HUES48 (cell line): ENCODE measurements at regions not wholly inside any gene's neighbourhood (a gene's known extent, or its start where the extent isn't known, plus 50 kb on each side); places are given as distances from the start of the nearest gene placed in this dataset.
"Not testable (repeated sequence)": the region's sequence is repeated elsewhere in the genome, so short reads cannot be mapped to it uniquely, and the experiment has no call there.

ENCODE experiments used
- H3K27ac ChIP-seq: one replicate; pipeline ENCODE4 v1.7.0; 2013; ENCODE audit warnings: low read depth, low read length, inconsistent platforms
- H3K27me3 ChIP-seq: 2 replicates; pipeline ENCODE4 v1.6.1; 2013; ENCODE audit warnings: mild to moderate bottlenecking, low read length; ENCODE audit not compliant: control insufficient read depth, insufficient read depth
- H3K36me3 ChIP-seq: 2 replicates; pipeline ENCODE4 v1.6.1; 2013; ENCODE audit warnings: low read length; ENCODE audit not compliant: control insufficient read depth, insufficient read depth
- H3K4me1 ChIP-seq: 2 replicates; pipeline ENCODE4 v1.6.1; 2013; ENCODE audit warnings: mild to moderate bottlenecking, low read length; ENCODE audit not compliant: control insufficient read depth, insufficient read depth
- H3K4me3 ChIP-seq: 2 replicates; pipeline ENCODE4 v1.5.1; 2013; ENCODE audit warnings: mild to moderate bottlenecking, low read depth, low read length
- H3K9ac ChIP-seq: 2 replicates; pipeline ENCODE4 v1.6.1; 2013; ENCODE audit warnings: mild to moderate bottlenecking, low read depth, low read length, moderate library complexity
- H3K9me3 ChIP-seq: 2 replicates; pipeline ENCODE4 v1.6.1; 2013; ENCODE audit warnings: low read length; ENCODE audit not compliant: control insufficient read depth, insufficient read depth

GRCh38 chr7:7014827-7015595 is 167.3 kb upstream of the C1GALT1 start:
- H3K4me1 ChIP-seq: no peaks in the 10 kb centered on the region
- H3K27me3 ChIP-seq: no peaks in the 10 kb centered on the region
- no peak overlapping the region for H3K9ac ChIP-seq
- no peak overlapping the region for H3K27ac ChIP-seq
- peaks cover 11% of the 10 kb centered on the region for H3K9me3 ChIP-seq
- no peak overlapping the region for H3K4me3 ChIP-seq
- H3K36me3 ChIP-seq: no peaks in the 10 kb centered on the region

GRCh38 chr7:7017707-7018280 is 164.6 kb upstream of the C1GALT1 start:
- Histone ChIP-seq H3K4me3 (no peak overlapping the region), H3K9ac (no peak overlapping the region), H3K27ac (no peak overlapping the region), H3K4me1 (no peaks in the 10 kb centered on the region), H3K9me3 (no peaks in the 10 kb centered on the region), H3K36me3 (no peaks in the 10 kb centered on the region), H3K27me3 (no peaks in the 10 kb centered on the region)

GRCh38 chr7:7018290-7018689 is 164.1 kb upstream of the C1GALT1 start:
- Histone ChIP-seq H3K27me3 (no peaks in the 10 kb centered on the region), H3K4me1 (no peaks in the 10 kb centered on the region), H3K27ac (no peak overlapping the region), H3K9me3 (no peaks in the 10 kb centered on the region), H3K4me3 (no peak overlapping the region), H3K36me3 (no peaks in the 10 kb centered on the region), H3K9ac (no peak overlapping the region)

- Histone ChIP-seq H3K9me3 (no peaks in the 10 kb centered on the region), H3K9ac (no peak overlapping the region), H3K4me3 (no peak overlapping the region), H3K36me3 (no peaks in the 10 kb centered on the region), H3K27ac (no peak overlapping the region), H3K27me3 (no peaks in the 10 kb centered on the region), H3K4me1 (no peaks in the 10 kb centered on the region)
These were observed 150.1 kb upstream of the C1GALT1 start for GRCh38 chr7:7032221-7032620.

DNA sequence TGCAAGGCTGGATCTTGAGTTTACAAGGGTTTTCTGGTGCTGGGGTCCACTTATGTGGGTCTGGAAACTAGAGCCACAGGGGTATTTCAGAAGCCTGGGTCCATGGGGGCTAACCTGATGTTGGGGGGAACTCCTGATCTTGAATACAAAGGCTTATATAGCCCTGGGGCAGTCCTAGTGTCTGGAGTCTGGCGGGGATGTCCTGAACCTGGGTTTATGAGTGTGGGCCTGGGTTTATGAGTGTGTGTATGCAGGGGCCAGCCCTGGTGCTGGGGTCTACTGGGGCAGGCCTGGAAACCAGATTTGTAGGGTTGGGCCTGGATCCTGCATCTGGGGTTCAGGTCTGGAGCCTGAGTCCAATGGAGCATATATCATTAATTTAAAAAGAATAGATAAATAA is 146.5 kb upstream of the C1GALT1 start:
- Histone ChIP-seq H3K4me3 (no peak overlapping the region), H3K36me3 (no peaks in the 10 kb centered on the region), H3K27me3 (no peaks in the 10 kb centered on the region), H3K9me3 (no peaks in the 10 kb centered on the region), H3K27ac (no peak overlapping the region), H3K4me1 (no peaks in the 10 kb centered on the region), H3K9ac (no peak overlapping the region)

DNA sequence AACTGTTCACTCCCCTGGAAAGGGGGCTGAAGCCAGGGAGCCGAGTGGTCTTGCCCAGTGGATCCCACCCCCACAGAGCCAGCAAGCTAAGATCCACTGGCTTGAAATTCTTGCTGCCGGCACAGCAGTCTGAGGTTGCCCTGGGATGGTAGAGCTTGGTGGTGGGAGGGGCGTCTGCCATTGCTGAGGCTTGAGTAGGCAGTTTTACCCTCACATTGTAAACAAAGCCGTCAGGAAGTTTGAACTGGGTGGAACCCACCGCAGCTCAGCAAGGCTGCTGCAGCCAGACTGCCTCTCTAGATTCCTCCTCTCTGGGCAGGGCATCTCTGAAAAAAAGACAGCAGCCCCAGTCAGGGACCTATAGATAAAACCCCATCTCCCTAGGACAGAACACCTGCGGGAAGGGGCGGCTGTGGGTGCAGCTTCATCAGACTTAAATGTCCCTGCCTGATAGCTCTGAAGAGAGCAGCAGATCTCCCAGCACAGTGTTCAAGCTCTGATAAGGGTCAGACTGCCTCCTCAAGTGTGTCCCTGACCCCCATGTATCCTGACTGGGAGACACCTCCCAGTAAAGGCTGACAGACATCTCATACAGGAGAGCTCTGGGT is 140.0 kb upstream of the C1GALT1 start:
- not testable (repeated sequence) for H3K36me3 ChIP-seq, H3K27me3 ChIP-seq, H3K27ac ChIP-seq, H3K4me1 ChIP-seq, H3K4me3 ChIP-seq, H3K9me3 ChIP-seq, H3K9ac ChIP-seq

- no peak overlapping the region for H3K27ac ChIP-seq
- H3K4me1 ChIP-seq: no peaks in the 10 kb centered on the region
- H3K9ac ChIP-seq: no peak overlapping the region
- H3K36me3 ChIP-seq: no peaks in the 10 kb centered on the region
- H3K9me3 ChIP-seq: no peaks in the 10 kb centered on the region
- no peaks in the 10 kb centered on the region for H3K27me3 ChIP-seq
- H3K4me3 ChIP-seq: no peak overlapping the region
These were observed 137.5 kb upstream of the C1GALT1 start for GRCh38 chr7:7044806-7045205.

DNA sequence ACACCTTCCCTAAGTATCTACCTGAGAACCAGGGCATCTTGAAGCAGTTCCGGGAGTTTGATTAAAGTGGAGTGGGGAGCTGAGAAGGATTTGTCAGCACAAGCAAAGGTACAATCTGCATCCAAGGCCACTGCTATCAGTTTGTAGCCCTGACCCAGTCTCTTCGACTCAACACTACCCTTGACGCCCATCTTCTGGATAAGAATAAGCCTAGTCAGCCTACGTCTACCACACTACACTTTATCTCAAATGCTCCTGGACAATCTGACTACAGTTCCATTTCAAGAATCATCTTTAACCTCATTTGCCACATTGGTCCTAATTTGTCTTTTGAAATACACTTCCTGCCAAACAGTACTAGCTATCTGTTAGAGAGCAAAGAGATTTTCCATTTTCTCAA is 134.1 kb upstream of the C1GALT1 start:
- Histone ChIP-seq H3K27ac (no peak overlapping the region), H3K36me3 (no peaks in the 10 kb centered on the region), H3K27me3 (no peaks in the 10 kb centered on the region), H3K4me3 (no peak overlapping the region), H3K4me1 (no peaks in the 10 kb centered on the region), H3K9ac (no peak overlapping the region), H3K9me3 (no peaks in the 10 kb centered on the region)

GRCh38 chr7:7051206-7051877 is 131.0 kb upstream of the C1GALT1 start:
- no peak overlapping the region for H3K27ac ChIP-seq
- no peaks in the 10 kb centered on the region for H3K9me3 ChIP-seq
- no peak overlapping the region for H3K4me3 ChIP-seq
- no peaks in the 10 kb centered on the region for H3K4me1 ChIP-seq
- H3K27me3 ChIP-seq: no peaks in the 10 kb centered on the region
- no peak overlapping the region for H3K9ac ChIP-seq
- no peaks in the 10 kb centered on the region for H3K36me3 ChIP-seq

DNA sequence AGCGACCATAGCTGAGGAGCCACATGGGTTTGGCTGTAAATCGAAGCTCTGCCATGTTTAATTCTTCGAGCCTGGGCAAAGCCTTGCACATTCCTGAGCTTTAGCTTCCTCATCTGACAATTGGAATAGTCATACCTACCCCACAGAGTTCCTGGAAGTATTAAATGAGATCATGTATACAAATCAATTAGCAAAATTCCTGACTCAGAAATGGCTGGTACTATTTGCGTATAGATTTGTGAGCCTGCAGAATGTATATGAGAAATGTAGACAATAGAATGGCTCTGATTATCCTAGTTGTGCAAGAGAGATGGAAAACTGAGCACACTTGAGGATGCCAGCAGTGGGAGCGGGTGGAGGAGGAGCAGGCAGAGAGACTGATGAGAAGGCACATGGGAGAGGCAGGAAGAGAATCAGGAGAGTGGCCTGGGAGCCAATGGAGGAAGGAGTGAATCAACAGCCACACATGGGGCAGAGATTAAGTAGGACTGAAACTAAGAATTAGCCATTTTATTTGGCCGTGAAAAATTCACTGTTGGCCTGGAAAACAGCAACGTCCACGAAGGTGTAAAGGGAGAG is 128.0 kb upstream of the C1GALT1 start:
- Histone ChIP-seq H3K9ac (no peak overlapping the region), H3K27me3 (no peaks in the 10 kb centered on the region), H3K36me3 (no peaks in the 10 kb centered on the region), H3K4me3 (no peak overlapping the region), H3K4me1 (no peaks in the 10 kb centered on the region), H3K27ac (no peak overlapping the region), H3K9me3 (no peaks in the 10 kb centered on the region)
